ENCODE measurements at regions not wholly inside any gene's neighbourhood (a gene's known extent, or its start where the extent isn't known, plus 50 kb on each side); places are given as distances from the start of the nearest gene placed in this dataset.
"Not testable (repeated sequence)": the region's sequence is repeated elsewhere in the genome, so short reads cannot be mapped to it uniquely, and the experiment has no call there.

DNA sequence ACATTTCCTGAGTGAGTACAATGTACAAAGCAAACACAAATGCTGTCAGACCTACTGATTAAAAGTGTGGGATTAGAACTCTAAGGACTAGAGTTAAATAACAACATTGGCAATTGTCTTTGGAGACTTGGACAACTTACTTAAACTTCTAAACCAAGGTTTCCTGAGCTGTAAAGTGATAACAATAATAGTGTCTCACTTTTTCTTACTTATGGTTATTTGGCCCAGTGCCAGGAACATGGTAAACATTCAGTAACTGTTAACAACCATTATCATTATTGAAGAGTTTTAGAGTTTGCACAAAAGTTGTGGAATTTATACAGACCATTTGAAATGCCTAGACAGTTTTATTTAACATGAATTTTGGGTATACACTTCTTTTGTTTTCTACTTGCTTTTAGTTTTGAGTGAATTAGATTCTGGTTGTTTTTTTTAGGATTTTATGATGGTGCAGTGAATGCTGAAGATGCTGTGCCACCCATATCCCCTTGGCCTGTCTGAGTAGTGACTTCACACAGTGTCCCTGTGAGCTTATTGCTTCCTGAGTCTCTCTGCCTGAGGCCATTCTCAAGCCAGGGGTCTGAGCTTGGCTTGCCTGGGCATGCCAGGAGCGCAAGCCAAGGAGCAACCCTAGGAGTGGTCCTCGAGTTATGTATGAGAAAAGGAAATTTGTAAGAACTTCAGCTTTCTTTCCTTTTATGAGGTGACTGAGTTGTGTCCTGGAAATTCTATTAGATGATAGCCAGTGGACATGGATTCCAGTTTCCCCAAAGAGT is 932.8 kb downstream of the TTLL7 start:
- Mint-ChIP-seq H3K4me1 (ENCODE audit: low read depth) (peaks cover 12% of the 10 kb centered on the region), H3K36me3 (no peaks in the 10 kb centered on the region), H3K27ac (no peak overlapping the region), H3K4me3 (no peak overlapping the region), H3K27me3 (peaks cover 2% of the 10 kb centered on the region), H3K9me3 (ENCODE audit: low read depth) (no peaks in the 10 kb centered on the region)

DNA sequence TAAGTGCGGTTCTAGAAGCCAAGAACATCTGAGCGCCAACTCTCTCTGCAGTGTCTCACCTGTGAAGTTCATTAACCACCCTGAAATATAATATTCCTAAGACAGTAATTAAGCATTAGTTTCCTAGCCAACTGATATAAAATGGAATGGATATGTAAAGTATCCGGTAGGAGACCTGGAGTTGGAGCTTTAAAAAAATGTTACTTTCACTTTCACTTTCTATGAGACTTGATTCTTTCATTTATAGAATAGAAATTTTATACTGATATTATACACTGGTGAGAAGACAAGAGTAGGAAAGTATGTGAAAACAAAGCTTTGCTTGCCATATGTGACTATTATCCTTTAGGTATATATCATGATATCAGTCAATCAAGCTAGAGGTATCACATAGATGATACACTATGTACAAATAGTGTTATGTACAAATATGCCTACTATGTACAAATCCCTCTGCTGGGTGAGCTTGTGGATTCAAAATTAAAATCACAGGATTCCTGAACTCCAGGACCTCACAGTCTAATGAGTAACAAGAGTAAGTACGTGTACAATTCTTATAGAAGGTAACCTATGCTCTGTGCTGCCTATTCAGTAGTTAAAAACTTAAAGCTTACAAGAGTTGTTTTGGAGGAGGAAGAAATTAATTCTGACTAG is 934.2 kb downstream of the TTLL7 start:
- H3K27ac Mint-ChIP-seq, result no peak overlapping the region
- peaks cover 2% of the 10 kb centered on the region for H3K27me3 Mint-ChIP-seq
- H3K9me3 Mint-ChIP-seq (ENCODE audit: low read depth), result no peaks in the 10 kb centered on the region
- no peak overlapping the region for H3K4me3 Mint-ChIP-seq
- peaks cover 12% of the 10 kb centered on the region for H3K4me1 Mint-ChIP-seq (ENCODE audit: low read depth)
- no peaks in the 10 kb centered on the region for H3K36me3 Mint-ChIP-seq

DNA sequence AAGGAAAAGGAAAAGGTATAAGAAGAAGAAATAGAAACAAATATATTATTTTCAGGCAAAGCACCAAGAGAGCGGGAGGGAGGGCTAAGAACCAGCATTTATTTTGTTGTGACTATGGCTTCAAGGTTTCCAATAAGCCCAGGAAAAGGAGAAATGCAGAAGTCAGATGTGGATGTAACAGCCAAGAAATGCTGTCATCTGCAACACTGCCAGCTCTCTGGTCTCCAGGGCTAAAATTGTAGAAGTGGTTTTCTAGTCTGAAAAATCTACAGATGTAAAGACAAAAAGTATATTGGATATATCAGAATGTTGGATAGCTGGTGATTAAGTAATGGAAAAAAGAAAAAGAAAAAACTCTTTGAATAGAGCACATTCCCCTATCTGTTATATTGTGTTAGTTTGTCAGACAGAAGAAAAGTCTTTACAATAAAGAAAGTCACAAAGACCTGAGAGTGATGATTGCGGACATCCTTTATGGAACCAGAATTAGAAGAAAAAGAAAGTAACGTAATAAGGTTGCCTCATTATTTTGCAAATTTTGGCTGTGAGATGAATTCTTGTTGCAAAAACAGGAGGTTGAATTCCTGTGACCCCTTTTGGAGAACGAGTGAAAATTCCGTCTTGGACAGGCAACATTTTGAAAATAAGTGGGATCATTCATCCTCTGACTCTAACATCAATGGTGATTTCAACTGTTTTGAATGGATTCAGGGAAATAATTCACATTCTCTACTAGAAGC is 938.1 kb downstream of the TTLL7 start:
- Mint-ChIP-seq H3K4me1 (ENCODE audit: low read depth) (peaks cover 12% of the 10 kb centered on the region), H3K27me3 (peaks cover 2% of the 10 kb centered on the region), H3K4me3 (no peak overlapping the region), H3K36me3 (no peaks in the 10 kb centered on the region), H3K9me3 (ENCODE audit: low read depth) (no peaks in the 10 kb centered on the region), H3K27ac (no peak overlapping the region)

DNA sequence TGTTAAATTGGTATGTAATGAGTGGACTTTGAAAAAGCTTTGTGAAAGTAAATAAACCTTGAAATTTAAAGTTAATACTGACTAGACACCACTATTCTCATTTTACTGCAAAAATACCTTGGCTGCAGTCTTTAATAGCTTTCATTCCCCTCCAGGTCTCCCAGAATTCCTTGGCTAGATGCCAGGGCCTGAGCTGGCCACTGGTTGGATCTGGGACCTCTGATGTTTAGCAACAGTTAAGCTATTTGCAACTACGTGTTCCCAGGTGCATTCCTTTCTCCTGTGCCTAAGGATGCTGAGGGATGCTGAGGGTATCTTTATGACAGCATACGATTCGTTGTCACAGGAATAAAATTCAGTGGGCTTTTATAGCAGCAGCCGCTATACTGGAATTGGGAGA is 938.7 kb downstream of the TTLL7 start:
- Mint-ChIP-seq H3K36me3 (no peaks in the 10 kb centered on the region), H3K4me1 (ENCODE audit: low read depth) (peaks cover 11% of the 10 kb centered on the region), H3K27me3 (peaks cover 2% of the 10 kb centered on the region), H3K27ac (no peak overlapping the region), H3K4me3 (no peak overlapping the region), H3K9me3 (ENCODE audit: low read depth) (no peaks in the 10 kb centered on the region)

DNA sequence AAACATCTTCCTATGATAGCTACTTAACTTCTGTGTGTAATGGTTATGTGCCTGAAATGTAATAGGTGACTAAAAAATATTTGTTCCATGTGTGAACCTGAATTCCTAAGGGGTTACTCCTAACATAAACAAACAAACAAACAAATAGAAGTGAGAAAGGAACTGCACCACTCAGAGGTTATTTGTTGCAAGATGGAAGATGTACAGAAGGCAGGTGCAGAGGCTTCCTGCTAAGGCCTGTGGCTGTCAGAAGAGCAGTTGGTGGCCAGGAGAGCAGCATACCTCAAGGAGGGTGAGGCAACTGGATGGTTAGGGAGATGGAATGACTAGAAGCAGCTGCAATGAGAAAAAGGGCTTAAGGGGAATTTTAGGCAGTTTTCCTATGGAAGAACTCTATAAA is 940.6 kb downstream of the TTLL7 start:
- Mint-ChIP-seq H3K27ac (no peak overlapping the region), H3K4me1 (ENCODE audit: low read depth) (no peaks in the 10 kb centered on the region), H3K9me3 (ENCODE audit: low read depth) (no peaks in the 10 kb centered on the region), H3K36me3 (no peaks in the 10 kb centered on the region), H3K4me3 (no peak overlapping the region), H3K27me3 (peaks cover 2% of the 10 kb centered on the region)

DNA sequence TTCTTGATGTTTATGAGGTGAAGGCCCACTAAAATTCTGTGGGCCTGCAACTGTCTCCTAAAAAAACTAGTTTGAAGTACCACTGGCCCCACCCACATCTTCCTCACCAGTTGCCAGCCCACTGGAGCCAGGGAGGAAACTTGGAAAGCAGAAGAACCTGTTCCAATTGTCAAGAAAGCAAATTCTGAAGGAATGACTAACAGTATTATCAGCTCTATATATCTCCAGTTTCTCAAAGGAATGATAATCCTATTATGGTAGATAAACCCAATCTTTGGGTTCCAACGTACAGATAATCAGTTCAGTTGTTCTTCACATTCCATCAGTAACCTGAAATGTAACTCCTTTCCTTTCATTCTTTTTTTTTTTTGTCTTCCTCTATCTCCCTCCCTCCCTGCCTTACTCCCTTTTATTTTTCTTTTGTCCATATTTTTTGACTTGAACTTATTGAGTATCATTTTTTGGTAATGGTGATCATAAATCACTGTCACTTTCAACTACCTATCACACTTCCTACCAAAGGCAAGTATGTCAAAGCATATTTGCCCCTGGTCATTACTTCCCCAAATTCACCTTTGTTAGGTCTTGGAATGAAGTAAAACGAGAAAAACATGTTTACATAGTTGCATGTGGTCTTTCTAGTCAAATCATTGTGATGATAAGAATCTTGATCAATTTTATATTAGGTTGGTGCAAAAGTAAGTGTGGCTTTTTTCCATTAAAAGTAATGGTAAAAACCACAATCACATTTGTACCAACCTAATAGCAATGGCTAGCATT is 943.4 kb downstream of the TTLL7 start:
- H3K4me1 Mint-ChIP-seq (ENCODE audit: low read depth), result no peaks in the 10 kb centered on the region
- H3K27me3 Mint-ChIP-seq, result no peaks in the 10 kb centered on the region

DNA sequence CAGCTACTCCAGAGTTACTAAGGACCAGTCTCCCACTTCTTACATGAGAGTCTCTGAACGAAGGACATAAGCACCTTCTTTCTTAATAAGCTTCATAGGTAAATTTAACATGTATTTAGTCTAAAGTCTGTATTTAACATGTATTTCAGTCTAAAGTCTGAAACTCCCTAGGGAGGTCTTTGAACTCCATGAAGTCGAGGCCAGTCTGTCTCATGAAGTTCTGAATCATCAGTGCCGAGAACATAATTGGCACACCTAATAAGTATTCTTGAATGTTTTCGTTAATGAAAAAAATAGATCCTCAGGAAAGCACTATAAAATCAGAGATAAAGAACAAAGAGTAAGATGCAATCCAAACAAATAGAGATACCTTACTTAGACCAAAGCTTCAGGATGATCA is 945.5 kb downstream of the TTLL7 start:
- no peaks in the 10 kb centered on the region for H3K9me3 Mint-ChIP-seq (ENCODE audit: low read depth)
- H3K4me3 Mint-ChIP-seq, result no peak overlapping the region
- no peaks in the 10 kb centered on the region for H3K4me1 Mint-ChIP-seq (ENCODE audit: low read depth)

More for the DNA sequence above, 943.4 kb downstream of the TTLL7 start:
- Mint-ChIP-seq H3K27ac (no peak overlapping the region), H3K9me3 (ENCODE audit: low read depth) (no peaks in the 10 kb centered on the region), H3K36me3 (peaks cover 6% of the 10 kb centered on the region), H3K4me3 (no peak overlapping the region)

DNA sequence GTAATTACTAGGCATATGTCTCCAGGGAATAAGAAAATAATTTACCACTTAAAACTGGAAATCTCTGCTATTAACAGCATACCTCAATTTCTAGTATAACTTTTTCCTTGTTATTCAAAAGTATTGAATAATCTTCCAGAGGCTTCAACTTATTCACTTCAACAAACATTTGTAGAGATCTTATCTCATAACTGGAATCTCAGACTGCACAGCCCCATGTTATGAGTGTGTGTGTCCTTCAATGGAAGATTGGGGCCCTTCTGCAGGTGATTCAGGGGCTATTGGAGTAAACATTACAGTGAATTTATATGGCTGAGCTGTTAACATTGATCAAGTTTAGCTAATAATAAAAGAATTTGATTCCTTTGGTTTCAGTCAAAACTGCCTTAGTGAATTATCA is 946.1 kb downstream of the TTLL7 start:
- H3K27ac Mint-ChIP-seq, result no peak overlapping the region
- H3K9me3 Mint-ChIP-seq (ENCODE audit: low read depth), result no peaks in the 10 kb centered on the region
- no peaks in the 10 kb centered on the region for H3K4me1 Mint-ChIP-seq (ENCODE audit: low read depth)

More for the DNA sequence above, 945.5 kb downstream of the TTLL7 start:
- Mint-ChIP-seq H3K36me3 (peaks cover 6% of the 10 kb centered on the region), H3K27me3 (no peaks in the 10 kb centered on the region), H3K27ac (no peak overlapping the region)

DNA sequence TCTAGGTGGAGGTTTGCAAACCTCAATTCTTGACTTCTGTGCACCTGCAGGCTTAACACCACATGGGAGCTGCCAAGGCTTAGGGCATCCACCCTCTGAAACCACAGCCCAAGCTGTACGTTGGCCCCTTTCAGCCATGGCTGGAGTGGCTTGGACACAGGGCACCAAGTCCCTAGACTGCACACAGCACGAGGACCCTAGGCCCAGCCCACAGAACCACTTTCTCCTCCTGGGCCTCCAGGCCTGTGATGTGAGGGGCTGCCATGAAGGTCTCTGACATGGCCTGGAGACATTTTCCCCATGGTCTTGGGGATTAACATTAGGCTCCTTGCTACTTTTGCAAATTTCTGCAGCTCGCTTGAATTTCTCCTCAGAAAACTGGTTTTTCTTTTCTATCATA is 947.9 kb downstream of the TTLL7 start:
- not testable (repeated sequence) for H3K9me3 Mint-ChIP-seq (ENCODE audit: low read depth); H3K27me3 Mint-ChIP-seq; H3K27ac Mint-ChIP-seq; H3K4me3 Mint-ChIP-seq; H3K4me1 Mint-ChIP-seq (ENCODE audit: low read depth); H3K36me3 Mint-ChIP-seq

More for the DNA sequence above, 946.1 kb downstream of the TTLL7 start:
- Mint-ChIP-seq H3K36me3 (peaks cover 6% of the 10 kb centered on the region), H3K4me3 (no peak overlapping the region), H3K27me3 (no peaks in the 10 kb centered on the region)

DNA sequence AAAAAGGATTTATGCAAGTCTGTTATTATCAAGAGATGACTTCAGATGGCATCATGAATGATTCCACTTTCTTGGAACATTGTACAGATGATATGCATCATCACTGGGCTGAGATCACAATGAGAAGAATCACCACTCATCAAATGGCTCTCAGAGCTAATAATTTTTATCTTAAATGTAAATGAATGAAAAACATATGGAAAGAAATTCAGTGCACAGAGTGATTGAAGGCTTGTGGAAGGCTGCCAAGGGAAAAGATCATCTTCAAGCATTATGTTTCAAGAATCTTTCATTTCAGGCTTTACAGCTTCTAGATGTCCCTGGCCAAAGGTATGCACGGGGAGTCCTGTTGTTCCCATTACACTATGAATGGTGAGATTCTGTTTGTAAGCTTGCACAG is 955.7 kb downstream of the TTLL7 start:
- Mint-ChIP-seq H3K27me3 (no peaks in the 10 kb centered on the region), H3K27ac (no peak overlapping the region), H3K4me3 (no peak overlapping the region), H3K4me1 (ENCODE audit: low read depth) (no peaks in the 10 kb centered on the region), H3K9me3 (ENCODE audit: low read depth) (no peaks in the 10 kb centered on the region), H3K36me3 (no peaks in the 10 kb centered on the region)

DNA sequence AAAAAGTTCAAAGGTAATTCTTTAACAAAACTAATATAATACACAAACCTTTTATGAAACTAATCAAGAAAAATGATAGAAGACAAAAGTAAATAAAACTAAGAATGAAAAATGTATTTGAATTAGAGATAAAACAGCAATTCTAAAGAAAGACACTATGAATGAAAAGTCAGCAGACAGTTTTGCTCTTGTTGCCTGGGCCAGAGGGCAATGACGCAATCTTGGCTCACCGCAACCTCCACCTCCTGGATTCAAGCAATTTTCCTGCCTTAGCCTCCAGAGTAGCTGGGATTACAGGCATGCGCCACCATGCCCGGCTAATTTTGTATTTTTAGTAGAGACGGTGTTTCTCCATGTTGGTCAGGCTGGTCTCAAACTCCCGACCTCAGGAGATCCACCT is 959.8 kb downstream of the TTLL7 start:
- not testable (repeated sequence) for H3K4me1 Mint-ChIP-seq (ENCODE audit: low read depth); H3K9me3 Mint-ChIP-seq (ENCODE audit: low read depth); H3K27ac Mint-ChIP-seq; H3K27me3 Mint-ChIP-seq; H3K36me3 Mint-ChIP-seq; H3K4me3 Mint-ChIP-seq

DNA sequence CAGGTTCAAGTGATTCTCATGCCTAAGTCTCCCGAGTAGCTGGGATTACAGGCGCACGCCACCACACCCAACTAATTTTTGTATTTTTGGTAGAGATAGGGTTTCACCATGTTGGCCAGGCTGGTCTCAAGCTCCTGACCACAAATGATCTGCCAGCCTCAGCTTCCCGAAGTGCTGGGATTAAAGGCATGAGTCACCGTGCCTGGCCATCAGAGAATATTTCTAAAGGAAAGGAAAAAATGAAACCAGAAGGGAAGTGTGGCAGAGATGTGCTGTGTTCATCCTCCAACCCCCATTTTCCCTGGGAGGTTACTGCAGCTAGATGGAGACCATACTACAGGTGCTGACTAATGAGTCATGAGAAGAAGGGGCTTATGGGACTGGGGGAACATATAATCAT is 964.1 kb downstream of the TTLL7 start:
- no peak overlapping the region for H3K4me3 Mint-ChIP-seq
- peaks cover 5% of the 10 kb centered on the region for H3K36me3 Mint-ChIP-seq
- no peak overlapping the region for H3K27ac Mint-ChIP-seq
- H3K4me1 Mint-ChIP-seq (ENCODE audit: low read depth), result no peaks in the 10 kb centered on the region
- H3K9me3 Mint-ChIP-seq (ENCODE audit: low read depth), result peaks cover 9% of the 10 kb centered on the region
- peaks cover 4% of the 10 kb centered on the region for H3K27me3 Mint-ChIP-seq

DNA sequence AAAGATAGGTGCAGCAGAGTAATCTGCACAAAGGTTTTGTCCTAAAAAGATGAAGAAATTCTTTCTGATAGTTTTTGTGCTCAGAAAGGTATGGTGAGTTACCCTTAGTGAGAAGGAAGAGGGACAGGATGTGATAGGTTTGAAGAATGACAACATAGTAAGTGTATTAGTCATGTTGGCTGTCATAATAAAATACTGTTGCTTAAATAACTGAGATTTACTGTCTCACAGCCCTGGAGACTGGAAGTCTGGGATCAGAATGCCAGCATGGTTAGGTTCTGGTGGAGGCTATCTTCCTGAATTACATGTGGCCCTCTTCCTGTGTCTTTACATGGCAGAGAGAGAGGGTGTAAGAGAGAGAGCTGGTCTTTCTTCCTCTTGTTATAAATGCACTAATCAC is 965.2 kb downstream of the TTLL7 start:
- Mint-ChIP-seq H3K27ac (no peak overlapping the region), H3K4me1 (ENCODE audit: low read depth) (no peaks in the 10 kb centered on the region), H3K27me3 (peaks cover 4% of the 10 kb centered on the region), H3K4me3 (no peak overlapping the region), H3K36me3 (peaks cover 5% of the 10 kb centered on the region), H3K9me3 (ENCODE audit: low read depth) (peaks cover 9% of the 10 kb centered on the region)

DNA sequence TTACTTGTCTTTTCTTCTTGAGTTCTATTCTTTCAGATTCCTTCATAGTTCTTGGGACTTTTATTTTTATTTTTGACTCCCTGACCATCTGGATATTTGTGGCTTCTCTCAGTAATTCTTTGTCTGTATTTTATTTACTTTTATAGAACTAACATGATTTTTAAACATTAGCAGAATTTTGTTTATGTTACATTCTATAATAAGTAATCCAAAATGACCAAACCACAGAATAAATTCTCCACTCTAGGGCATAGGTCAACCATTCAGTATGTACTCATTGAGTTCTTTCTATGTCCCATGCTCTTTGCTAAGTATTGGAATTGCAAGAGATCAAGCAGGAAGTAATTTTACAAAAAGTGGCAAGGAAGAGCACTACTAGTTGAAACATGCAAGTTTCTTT is 969.0 kb downstream of the TTLL7 start:
- no peaks in the 10 kb centered on the region for H3K4me1 Mint-ChIP-seq (ENCODE audit: low read depth)
- H3K27ac Mint-ChIP-seq, result no peak overlapping the region
- peaks cover 9% of the 10 kb centered on the region for H3K9me3 Mint-ChIP-seq (ENCODE audit: low read depth)
- no peak overlapping the region for H3K4me3 Mint-ChIP-seq
- peaks cover 5% of the 10 kb centered on the region for H3K27me3 Mint-ChIP-seq
- peaks cover 5% of the 10 kb centered on the region for H3K36me3 Mint-ChIP-seq

DNA sequence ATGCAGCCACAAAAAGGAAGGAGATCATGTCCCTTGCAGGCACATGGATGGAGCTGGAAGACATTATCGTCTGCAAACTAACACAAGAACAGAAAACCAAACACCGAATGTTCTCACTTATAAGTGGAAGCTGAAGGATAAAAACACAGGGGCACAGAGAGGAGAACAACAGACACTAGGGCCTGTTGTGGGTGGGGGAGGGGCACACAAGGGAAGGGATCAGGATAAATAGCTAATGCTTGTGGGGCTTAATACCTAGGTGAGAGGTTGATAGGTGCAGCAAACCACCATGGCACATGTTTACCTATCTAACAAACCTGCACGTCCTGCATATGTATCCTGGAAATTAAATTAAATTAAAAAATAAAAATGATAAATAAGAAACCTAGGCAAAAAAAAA is 969.9 kb downstream of the TTLL7 start:
- Mint-ChIP-seq H3K9me3 (ENCODE audit: low read depth) (peaks cover 9% of the 10 kb centered on the region), H3K4me3 (no peak overlapping the region), H3K4me1 (ENCODE audit: low read depth) (no peaks in the 10 kb centered on the region), H3K27ac (no peak overlapping the region), H3K27me3 (peaks cover 5% of the 10 kb centered on the region), H3K36me3 (peaks cover 5% of the 10 kb centered on the region)
